ENCODE measurements at regions not wholly inside any gene's neighbourhood (a gene's known extent, or its start where the extent isn't known, plus 50 kb on each side); places are given as distances from the start of the nearest gene placed in this dataset.

- no peak for DNase-seq
Measured at GRCh38 chr6:71444222-71444621, 155.6 kb downstream of the OGFRL1 start.

GRCh38 chr6:71446057-71446456 is 157.4 kb downstream of the OGFRL1 start:
- no peak for DNase-seq

GRCh38 chr6:71446470-71446869 is 157.9 kb downstream of the OGFRL1 start:
- DNase-seq = no peak

GRCh38 chr6:71452697-71453370 is 164.2 kb downstream of the OGFRL1 start:
- DNase-seq = no peak

- DNase-seq = no peak
Measured at GRCh38 chr6:71453371-71453706, 164.7 kb downstream of the OGFRL1 start.

- no peak for DNase-seq
Measured at GRCh38 chr6:71454056-71454455, 165.4 kb downstream of the OGFRL1 start.

GRCh38 chr6:71457929-71458328 is 169.3 kb downstream of the OGFRL1 start:
- DNase-seq = no peak

GRCh38 chr6:71459162-71459561 is 170.6 kb downstream of the OGFRL1 start:
- no peak for DNase-seq

GRCh38 chr6:71460933-71461332 is 172.3 kb downstream of the OGFRL1 start:
- no peak for DNase-seq

GRCh38 chr6:71463061-71463460 is 174.4 kb downstream of the OGFRL1 start:
- DNase-seq = no peak

GRCh38 chr6:71465096-71465495 is 176.5 kb downstream of the OGFRL1 start:
- DNase-seq = no peak

GRCh38 chr6:71466362-71466761 is 177.8 kb downstream of the OGFRL1 start:
- DNase-seq = no peak

GRCh38 chr6:71468038-71468437 is 179.4 kb downstream of the OGFRL1 start:
- DNase-seq = no peak

GRCh38 chr6:71468841-71469700 is 180.5 kb downstream of the OGFRL1 start:
- DNase-seq = no peak

GRCh38 chr6:71471718-71472117 is 183.1 kb downstream of the OGFRL1 start:
- no peak for DNase-seq

GRCh38 chr6:71473926-71474325 is 185.3 kb downstream of the OGFRL1 start:
- DNase-seq = no peak

GRCh38 chr6:71474942-71475341 is 186.3 kb downstream of the OGFRL1 start:
- DNase-seq = no peak

- DNase-seq = no peak
Measured at GRCh38 chr6:71476371-71476770, 187.8 kb downstream of the OGFRL1 start.

GRCh38 chr6:71476872-71477271 is 188.3 kb downstream of the OGFRL1 start:
- no peak for DNase-seq

- DNase-seq = no peak
Measured at GRCh38 chr6:71478834-71479541, 190.4 kb downstream of the OGFRL1 start.

- no peak for DNase-seq
Measured at GRCh38 chr6:71480577-71480976, 192.0 kb downstream of the OGFRL1 start.

- DNase-seq = no peak
Measured at GRCh38 chr6:71481011-71481410, 192.4 kb downstream of the OGFRL1 start.

- DNase-seq = no peak
Measured at GRCh38 chr6:71481801-71482200, 193.2 kb downstream of the OGFRL1 start.

- no peak for DNase-seq
Measured at GRCh38 chr6:71482742-71483141, 194.1 kb downstream of the OGFRL1 start.

Measured in GF-D8 (cell line).